H1 (cell line): ENCODE measurements at regions not wholly inside any gene's neighbourhood (a gene's known extent, or its start where the extent isn't known, plus 50 kb on each side); places are given as distances from the start of the nearest gene placed in this dataset.

Experiments
- ATF2 ChIP-seq: IDR thresholded peaks from 2 replicates; pipeline ENCODE4 v1.6.1; 2012; ENCODE audit warnings: low read length, inconsistent platforms
- CHD1 ChIP-seq: IDR thresholded peaks from 2 replicates; pipeline ENCODE4 v1.6.1; 2012; ENCODE audit warnings: low read depth, low read length, improper control_type of control experiment
- KDM1A ChIP-seq: fragments of 200-600, 300-600 bp; sonication (generic); IDR thresholded peaks from 2 replicates; pipeline ENCODE4 v1.7.1; 2016; ENCODE audit warnings: mild to moderate bottlenecking, low read length, borderline replicate concordance
- NRF1 ChIP-seq: IDR thresholded peaks from 2 replicates; pipeline ENCODE4 v1.6.1; 2011; ENCODE audit warnings: mild to moderate bottlenecking, low read depth, low read length, improper control_type of control experiment
- RNF2 ChIP-seq: fragments of 200-900, 300-1000 bp; sonication (generic); IDR thresholded peaks from 2 replicates; pipeline ENCODE4 v1.7.1; 2016; ENCODE audit warnings: borderline replicate concordance, low read depth, mild to moderate bottlenecking, antibody characterized with exemption, low read length; ENCODE audit not compliant: poor library complexity, severe bottlenecking; ENCODE audit errors: missing control alignments
- SAP30 ChIP-seq: fragments of 300-600 bp; sonication (generic); IDR thresholded peaks from 2 replicates; pipeline ENCODE4 v1.7.1; 2012; ENCODE audit warnings: low read length, moderate library complexity, mild to moderate bottlenecking, inconsistent platforms; ENCODE audit not compliant: insufficient read depth, insufficient replicate concordance
- SP4 ChIP-seq: IDR thresholded peaks from 2 replicates; pipeline ENCODE4 v1.6.1; 2012; ENCODE audit warnings: low read length, inconsistent platforms
- SUZ12 ChIP-seq: fragments of 200-600 bp; sonication (generic); IDR thresholded peaks from 2 replicates; pipeline ENCODE4 v1.6.1; 2012; ENCODE audit warnings: mild to moderate bottlenecking, inconsistent platforms, low read length, moderate library complexity, mixed read lengths
- TF ChIP-seq, protein P1 (sequence below): fragments of 300-600 bp; sonication (generic); IDR thresholded peaks from 2 replicates; pipeline ENCODE4 v1.7.1; 2012; ENCODE audit warnings: low read length, moderate library complexity, mild to moderate bottlenecking, inconsistent platforms; ENCODE audit not compliant: insufficient replicate concordance

GRCh38 chr3:146823622-146824021 lies 218.5 kb upstream of the PLSCR5 start (continued):
- TF ChIP-seq, protein P1, sequence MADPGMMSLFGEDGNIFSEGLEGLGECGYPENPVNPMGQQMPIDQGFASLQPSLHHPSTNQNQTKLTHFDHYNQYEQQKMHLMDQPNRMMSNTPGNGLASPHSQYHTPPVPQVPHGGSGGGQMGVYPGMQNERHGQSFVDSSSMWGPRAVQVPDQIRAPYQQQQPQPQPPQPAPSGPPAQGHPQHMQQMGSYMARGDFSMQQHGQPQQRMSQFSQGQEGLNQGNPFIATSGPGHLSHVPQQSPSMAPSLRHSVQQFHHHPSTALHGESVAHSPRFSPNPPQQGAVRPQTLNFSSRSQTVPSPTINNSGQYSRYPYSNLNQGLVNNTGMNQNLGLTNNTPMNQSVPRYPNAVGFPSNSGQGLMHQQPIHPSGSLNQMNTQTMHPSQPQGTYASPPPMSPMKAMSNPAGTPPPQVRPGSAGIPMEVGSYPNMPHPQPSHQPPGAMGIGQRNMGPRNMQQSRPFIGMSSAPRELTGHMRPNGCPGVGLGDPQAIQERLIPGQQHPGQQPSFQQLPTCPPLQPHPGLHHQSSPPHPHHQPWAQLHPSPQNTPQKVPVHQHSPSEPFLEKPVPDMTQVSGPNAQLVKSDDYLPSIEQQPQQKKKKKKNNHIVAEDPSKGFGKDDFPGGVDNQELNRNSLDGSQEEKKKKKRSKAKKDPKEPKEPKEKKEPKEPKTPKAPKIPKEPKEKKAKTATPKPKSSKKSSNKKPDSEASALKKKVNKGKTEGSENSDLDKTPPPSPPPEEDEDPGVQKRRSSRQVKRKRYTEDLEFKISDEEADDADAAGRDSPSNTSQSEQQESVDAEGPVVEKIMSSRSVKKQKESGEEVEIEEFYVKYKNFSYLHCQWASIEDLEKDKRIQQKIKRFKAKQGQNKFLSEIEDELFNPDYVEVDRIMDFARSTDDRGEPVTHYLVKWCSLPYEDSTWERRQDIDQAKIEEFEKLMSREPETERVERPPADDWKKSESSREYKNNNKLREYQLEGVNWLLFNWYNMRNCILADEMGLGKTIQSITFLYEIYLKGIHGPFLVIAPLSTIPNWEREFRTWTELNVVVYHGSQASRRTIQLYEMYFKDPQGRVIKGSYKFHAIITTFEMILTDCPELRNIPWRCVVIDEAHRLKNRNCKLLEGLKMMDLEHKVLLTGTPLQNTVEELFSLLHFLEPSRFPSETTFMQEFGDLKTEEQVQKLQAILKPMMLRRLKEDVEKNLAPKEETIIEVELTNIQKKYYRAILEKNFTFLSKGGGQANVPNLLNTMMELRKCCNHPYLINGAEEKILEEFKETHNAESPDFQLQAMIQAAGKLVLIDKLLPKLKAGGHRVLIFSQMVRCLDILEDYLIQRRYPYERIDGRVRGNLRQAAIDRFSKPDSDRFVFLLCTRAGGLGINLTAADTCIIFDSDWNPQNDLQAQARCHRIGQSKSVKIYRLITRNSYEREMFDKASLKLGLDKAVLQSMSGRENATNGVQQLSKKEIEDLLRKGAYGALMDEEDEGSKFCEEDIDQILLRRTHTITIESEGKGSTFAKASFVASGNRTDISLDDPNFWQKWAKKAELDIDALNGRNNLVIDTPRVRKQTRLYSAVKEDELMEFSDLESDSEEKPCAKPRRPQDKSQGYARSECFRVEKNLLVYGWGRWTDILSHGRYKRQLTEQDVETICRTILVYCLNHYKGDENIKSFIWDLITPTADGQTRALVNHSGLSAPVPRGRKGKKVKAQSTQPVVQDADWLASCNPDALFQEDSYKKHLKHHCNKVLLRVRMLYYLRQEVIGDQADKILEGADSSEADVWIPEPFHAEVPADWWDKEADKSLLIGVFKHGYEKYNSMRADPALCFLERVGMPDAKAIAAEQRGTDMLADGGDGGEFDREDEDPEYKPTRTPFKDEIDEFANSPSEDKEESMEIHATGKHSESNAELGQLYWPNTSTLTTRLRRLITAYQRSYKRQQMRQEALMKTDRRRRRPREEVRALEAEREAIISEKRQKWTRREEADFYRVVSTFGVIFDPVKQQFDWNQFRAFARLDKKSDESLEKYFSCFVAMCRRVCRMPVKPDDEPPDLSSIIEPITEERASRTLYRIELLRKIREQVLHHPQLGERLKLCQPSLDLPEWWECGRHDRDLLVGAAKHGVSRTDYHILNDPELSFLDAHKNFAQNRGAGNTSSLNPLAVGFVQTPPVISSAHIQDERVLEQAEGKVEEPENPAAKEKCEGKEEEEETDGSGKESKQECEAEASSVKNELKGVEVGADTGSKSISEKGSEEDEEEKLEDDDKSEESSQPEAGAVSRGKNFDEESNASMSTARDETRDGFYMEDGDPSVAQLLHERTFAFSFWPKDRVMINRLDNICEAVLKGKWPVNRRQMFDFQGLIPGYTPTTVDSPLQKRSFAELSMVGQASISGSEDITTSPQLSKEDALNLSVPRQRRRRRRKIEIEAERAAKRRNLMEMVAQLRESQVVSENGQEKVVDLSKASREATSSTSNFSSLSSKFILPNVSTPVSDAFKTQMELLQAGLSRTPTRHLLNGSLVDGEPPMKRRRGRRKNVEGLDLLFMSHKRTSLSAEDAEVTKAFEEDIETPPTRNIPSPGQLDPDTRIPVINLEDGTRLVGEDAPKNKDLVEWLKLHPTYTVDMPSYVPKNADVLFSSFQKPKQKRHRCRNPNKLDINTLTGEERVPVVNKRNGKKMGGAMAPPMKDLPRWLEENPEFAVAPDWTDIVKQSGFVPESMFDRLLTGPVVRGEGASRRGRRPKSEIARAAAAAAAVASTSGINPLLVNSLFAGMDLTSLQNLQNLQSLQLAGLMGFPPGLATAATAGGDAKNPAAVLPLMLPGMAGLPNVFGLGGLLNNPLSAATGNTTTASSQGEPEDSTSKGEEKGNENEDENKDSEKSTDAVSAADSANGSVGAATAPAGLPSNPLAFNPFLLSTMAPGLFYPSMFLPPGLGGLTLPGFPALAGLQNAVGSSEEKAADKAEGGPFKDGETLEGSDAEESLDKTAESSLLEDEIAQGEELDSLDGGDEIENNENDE = no peak
- TF ChIP-seq CHD1 (no peak), ATF2 (no peak), SUZ12 (no peak), NRF1 (no peak), SAP30 (no peak), SP4 (no peak), KDM1A (no peak), RNF2 (no peak)
